Psoas muscle (tissue), 7 donors: ENCODE measurements at regions not wholly inside any gene's neighbourhood (a gene's known extent, or its start where the extent isn't known, plus 50 kb on each side); places are given as distances from the start of the nearest gene placed in this dataset.

Experiments
- ATAC-seq, 4 donors: fragments of 200-7000 bp; cut with Tn5 transposase; one replicate each; pipeline ENCODE4 v1.9.1; 2020; ENCODE audit warnings: moderate library complexity in 3 of 4, mild to moderate bottlenecking in 2 of 4
- DNase-seq, 2 donors: peaks; one replicate each; pipeline ENCODE4 v3.0.0-alpha.2; 2020
- H3K27ac ChIP-seq: fragments of 200-600 bp; one replicate; pipeline ENCODE4 v1.8.0; 2022
- H3K27me3 ChIP-seq, 3 donors: fragments of 200-600 bp in 1 of 3; one replicate each; pipeline versions ENCODE4 v1.6.1 to v1.8.0; 2013 to 2022; ENCODE audit warnings: low read length in 2 of 3, mild to moderate bottlenecking in 2 of 3, moderate library complexity in 1 of 3; ENCODE audit not compliant: insufficient read depth in 3 of 3
- H3K36me3 ChIP-seq, 2 donors: fragments of 200-600 bp in 1 of 2; one replicate each; pipeline versions ENCODE4 v1.6.1 to v1.8.0; 2013 to 2022; ENCODE audit warnings: low read depth in 1 of 2, mild to moderate bottlenecking in 1 of 2, moderate library complexity in 1 of 2; ENCODE audit not compliant: insufficient read depth in 1 of 2
- H3K4me1 ChIP-seq: fragments of 200-600 bp; one replicate; pipeline ENCODE4 v1.8.0; 2022
- H3K4me3 ChIP-seq: fragments of 200-600 bp; one replicate; pipeline ENCODE4 v1.8.0; 2022; ENCODE audit warnings: mild to moderate bottlenecking
- H3K9me3 ChIP-seq: fragments of 200-600 bp; one replicate; pipeline ENCODE4 v1.8.0; 2022
- CTCF ChIP-seq: fragments of 200-600 bp; IDR thresholded peaks from one replicate; pipeline ENCODE4 v1.8.0; 2022; ENCODE audit warnings: antibody characterized with exemption
- WGBS, 3 donors: extraction: QIAGEN DNeasy Blood & Tissue Kit; methylation state at CpG; one replicate each; pipeline versions ENCODE4 v1.1.6 to v1.1.7; 2013; 5-methylcytosine and 5-hydroxymethylcytosine counted together
- intact Hi-C, 2 donors: fragments of 100-400 bp; cut with DNase I; formaldehyde crosslinking; loops; one replicate each; pipeline versions ENCODE4 v1.11.0 to v1.14.2; 2022
- donor health status: healthy with polysubstance abuse.
- donor health status: DM: no; HTN: no; CAD: no; lungs with moderate emphysema.
- donor health status: Bipolar disorder and iron deficiency.
- donor health status: healthy.
- donor health status: DM: yes; HTN: yes; CAD: no.
- donor health status: DM: no; HTN: no; CAD: no.
- donor health status: DM: yes; HTN: yes; CAD: no.

DNA sequence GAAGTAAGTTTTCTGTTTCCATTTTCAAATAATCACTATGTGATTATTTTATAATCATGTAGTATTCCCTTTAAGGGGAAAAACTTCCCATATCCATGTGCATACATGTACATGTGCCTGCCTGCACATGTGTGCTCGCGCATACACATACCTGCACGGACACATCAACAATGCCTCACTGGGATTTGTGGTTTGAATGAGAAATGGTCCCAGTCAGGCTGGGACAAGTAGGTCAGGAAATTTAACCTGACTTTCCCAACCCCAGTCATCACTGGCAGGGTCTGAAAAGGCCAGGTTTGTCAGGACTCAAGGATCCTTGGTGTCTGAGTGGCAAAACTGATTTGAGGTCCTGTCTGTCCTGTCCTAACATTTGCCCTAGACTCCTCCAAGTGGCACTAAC, 109.3 kb upstream of the MRPS22 start:
- no peak for DNase-seq
- no peaks in the 10 kb centered on the region for H3K9me3 ChIP-seq
- no peak overlapping the region for H3K27ac ChIP-seq
- H3K4me3 ChIP-seq, result no peak overlapping the region
- 65 to 81% (median 78%) methylated on average over 3 of the region's 3 CpGs for WGBS, 3 donors
- no peaks in the 10 kb centered on the region for H3K36me3 ChIP-seq
- no peaks in the 10 kb centered on the region for H3K27me3 ChIP-seq
- H3K4me1 ChIP-seq, result no peaks in the 10 kb centered on the region
- TF ChIP-seq CTCF, result no peak
- no peak for ATAC-seq
- intact Hi-C loops, result no loop called here

DNA sequence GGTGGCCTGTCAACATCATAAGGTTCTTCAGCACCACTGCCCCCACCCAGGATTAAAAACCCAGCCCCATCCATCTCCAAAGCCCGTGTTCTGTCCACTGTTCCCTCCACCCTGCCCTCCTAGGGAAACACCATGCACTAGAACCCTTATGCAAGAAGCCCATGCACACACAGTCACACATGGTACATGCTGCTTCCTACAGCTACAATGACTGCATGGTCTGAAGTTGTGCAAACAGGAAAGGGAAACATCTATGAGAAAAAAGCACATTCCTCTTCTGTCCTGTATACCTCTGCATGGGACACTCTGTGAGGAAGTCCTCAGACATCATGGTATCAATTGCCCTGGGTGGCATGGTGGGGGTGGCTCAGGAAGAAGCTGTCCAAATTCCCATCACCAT, 108.6 kb upstream of the MRPS22 start:
- Histone ChIP-seq H3K27ac (no peak overlapping the region), H3K9me3 (no peaks in the 10 kb centered on the region), H3K4me3 (no peak overlapping the region), H3K27me3 (no peaks in the 10 kb centered on the region), H3K36me3 (no peaks in the 10 kb centered on the region), H3K4me1 (no peaks in the 10 kb centered on the region)
- no peak for TF ChIP-seq CTCF
- 69 to 94% (median 84%) methylated on average over 1 of the region's 1 CpG for WGBS, 3 donors
- no peak for DNase-seq
- no peak for ATAC-seq
- intact Hi-C loops, result no loop called here

DNA sequence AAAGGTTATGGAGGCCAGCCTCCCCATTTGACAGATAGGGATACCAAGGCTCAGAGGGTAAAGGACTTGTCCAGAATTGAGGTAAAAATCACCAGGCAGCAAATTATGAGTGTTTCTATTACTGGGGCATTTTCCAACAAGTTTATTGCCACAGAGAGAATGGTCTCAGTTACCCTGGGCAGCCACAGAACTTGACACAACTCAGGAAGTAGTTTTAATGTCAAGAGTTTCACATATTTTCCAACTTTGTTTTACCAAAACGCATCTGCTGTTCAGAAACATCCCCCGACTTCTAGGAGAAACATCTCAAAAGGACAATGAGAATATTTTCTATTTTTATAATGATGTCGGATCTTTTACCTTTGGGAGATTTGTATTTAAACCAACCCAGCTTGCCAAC, 107.5 kb upstream of the MRPS22 start:
- intact Hi-C loops, result no loop called here
- H3K4me1 ChIP-seq, result no peaks in the 10 kb centered on the region
- no peaks in the 10 kb centered on the region for H3K36me3 ChIP-seq
- no peak overlapping the region for H3K27ac ChIP-seq
- 40 to 44% (median 41%) methylated on average over 3 of the region's 3 CpGs for WGBS, 3 donors
- no peak overlapping the region for H3K4me3 ChIP-seq
- ATAC-seq (no peak), DNase-seq (no peak)
- H3K9me3 ChIP-seq, result no peaks in the 10 kb centered on the region
- no peak for TF ChIP-seq CTCF
- peaks cover 0 to 2% (median 0%) of the 10 kb centered on the region in 3 donors for H3K27me3 ChIP-seq

DNA sequence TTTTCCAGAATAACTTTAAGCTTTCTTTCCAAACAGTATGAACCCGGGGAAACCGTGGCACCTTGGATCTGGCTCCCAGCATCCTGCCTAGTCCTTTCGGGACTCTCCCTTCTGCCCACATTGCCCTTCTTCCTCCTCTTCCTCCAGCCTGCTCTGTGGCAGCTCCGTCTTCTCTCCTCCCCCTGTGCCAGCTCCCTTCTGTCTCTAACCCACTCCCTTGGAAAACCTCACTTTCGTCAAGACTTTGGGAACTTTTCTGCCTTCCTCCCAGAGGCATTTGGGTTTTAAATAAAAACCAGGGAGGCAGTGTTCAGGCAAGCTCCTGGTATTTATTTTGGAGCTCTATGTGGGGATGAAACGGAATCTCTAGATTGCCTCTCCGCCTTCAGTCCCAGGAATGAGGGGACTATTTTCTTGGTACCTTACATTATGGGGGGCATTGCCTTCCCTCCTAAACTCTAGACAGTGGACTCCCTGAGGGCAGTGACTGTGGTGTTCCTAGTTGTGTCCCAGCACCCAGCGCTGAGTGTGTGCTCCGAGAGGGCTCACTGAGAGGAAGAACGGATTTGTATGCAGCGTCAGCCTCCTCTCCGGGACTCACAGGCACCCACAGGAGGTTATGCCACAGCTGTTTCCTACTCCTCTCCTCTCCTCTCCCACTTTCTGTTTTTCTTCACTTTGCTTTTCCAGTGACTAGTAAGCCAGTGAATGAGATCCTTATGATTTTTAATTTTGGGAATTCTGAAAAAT, 105.4 kb upstream of the MRPS22 start:
- Histone ChIP-seq H3K27ac (no peak overlapping the region), H3K9me3 (no peaks in the 10 kb centered on the region), H3K4me3 (no peak overlapping the region), H3K27me3 (peaks cover 0 to 4% (median 0%) of the 10 kb centered on the region in 3 donors), H3K36me3 (no peaks in the 10 kb centered on the region), H3K4me1 (no peaks in the 10 kb centered on the region)
- ATAC-seq, result no peak
- intact Hi-C loops, result no loop called here
- no peak for TF ChIP-seq CTCF
- WGBS, 3 donors, result 54 to 59% (median 59%) methylated on average over 12 of the region's 12 CpGs
- no peak for DNase-seq

- no peak overlapping the region for H3K4me3 ChIP-seq
- H3K27ac ChIP-seq, result no peak overlapping the region
- no peak for ATAC-seq
- TF ChIP-seq CTCF, result no peak
- intact Hi-C loops, result no loop called here
- H3K36me3 ChIP-seq, result no peaks in the 10 kb centered on the region
- no peaks in the 10 kb centered on the region for H3K4me1 ChIP-seq
- H3K9me3 ChIP-seq, result no peaks in the 10 kb centered on the region
- peaks cover 0 to 5% (median 4%) of the 10 kb centered on the region in 3 donors for H3K27me3 ChIP-seq
- DNase-seq, result no peak
Observed at GRCh38 chr3:139239550-139239949, 104.3 kb upstream of the MRPS22 start.
